ENCODE measurements at regions not wholly inside any gene's neighbourhood (a gene's known extent, or its start where the extent isn't known, plus 50 kb on each side); places are given as distances from the start of the nearest gene placed in this dataset.
"Not testable (repeated sequence)": the region's sequence is repeated elsewhere in the genome, so short reads cannot be mapped to it uniquely, and the experiment has no call there.

DNA sequence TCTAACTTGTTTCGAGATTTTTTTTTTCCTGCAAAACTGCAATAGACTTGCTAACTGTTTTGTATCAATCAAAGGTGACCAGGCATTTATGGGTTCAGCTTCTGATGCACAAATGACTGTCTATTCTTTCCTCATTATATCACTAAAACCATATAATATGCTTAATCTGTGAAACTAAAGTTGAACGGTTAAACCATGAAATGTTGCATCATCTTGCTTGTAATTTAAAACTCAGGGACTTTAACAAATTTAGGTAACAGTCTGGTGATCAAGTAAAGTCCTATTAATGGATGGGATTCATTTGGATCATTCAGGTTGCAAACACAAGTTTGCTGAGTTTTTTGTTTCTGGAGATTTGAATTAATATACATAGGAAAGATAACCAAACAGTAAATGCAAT lies 232.0 kb upstream of the LUZP2 start:
- TF ChIP-seq, protein P1, sequence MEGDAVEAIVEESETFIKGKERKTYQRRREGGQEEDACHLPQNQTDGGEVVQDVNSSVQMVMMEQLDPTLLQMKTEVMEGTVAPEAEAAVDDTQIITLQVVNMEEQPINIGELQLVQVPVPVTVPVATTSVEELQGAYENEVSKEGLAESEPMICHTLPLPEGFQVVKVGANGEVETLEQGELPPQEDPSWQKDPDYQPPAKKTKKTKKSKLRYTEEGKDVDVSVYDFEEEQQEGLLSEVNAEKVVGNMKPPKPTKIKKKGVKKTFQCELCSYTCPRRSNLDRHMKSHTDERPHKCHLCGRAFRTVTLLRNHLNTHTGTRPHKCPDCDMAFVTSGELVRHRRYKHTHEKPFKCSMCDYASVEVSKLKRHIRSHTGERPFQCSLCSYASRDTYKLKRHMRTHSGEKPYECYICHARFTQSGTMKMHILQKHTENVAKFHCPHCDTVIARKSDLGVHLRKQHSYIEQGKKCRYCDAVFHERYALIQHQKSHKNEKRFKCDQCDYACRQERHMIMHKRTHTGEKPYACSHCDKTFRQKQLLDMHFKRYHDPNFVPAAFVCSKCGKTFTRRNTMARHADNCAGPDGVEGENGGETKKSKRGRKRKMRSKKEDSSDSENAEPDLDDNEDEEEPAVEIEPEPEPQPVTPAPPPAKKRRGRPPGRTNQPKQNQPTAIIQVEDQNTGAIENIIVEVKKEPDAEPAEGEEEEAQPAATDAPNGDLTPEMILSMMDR (IDR thresholded peaks at IDR 0.05): no peak
- TF ChIP-seq POLR2A (IDR thresholded peaks at IDR 0.05): no peak
- 70 to 79% methylated on average over 2 of the region's 2 CpGs for WGBS, 2 donors
- no peak for DNase-seq (ENCODE audit: low spot score in 2 of 2)

DNA sequence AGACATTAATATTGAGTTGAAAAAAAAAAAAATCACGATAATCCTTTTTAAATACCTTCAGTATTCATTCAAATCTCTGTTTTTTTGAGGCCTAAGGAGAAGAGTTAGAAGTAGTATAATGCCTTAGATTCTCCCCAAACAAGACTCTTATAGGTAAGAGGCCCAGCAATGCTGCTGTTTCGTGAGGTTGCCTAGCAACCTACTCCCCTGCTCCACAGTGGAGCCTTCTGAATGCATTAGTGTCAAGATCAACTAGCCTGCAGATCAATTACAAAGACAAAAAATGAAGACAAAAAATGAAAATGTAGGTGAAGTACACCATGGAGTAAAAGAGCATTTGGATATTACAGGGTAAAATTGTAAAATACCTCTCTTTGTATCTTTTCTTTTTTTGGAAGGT lies 229.8 kb upstream of the LUZP2 start:
- no peak for TF ChIP-seq POLR2A (IDR thresholded peaks at IDR 0.05)
- TF ChIP-seq, protein P1 (IDR thresholded peaks at IDR 0.05): no peak
- no peak overlapping the region for H3K4me3 ChIP-seq (ENCODE audit: low read depth, poor library complexity, severe bottlenecking)
- 74 to 77% methylated on average over 2 of the region's 2 CpGs for WGBS, 2 donors
- intact Hi-C loops (cut with DNase I; ENCODE audit: low total_unique reads): no loop called here
- no peak for DNase-seq (ENCODE audit: low spot score in 2 of 2)

More for the DNA sequence above, 232.0 kb upstream of the LUZP2 start:
- H3K4me3 ChIP-seq (ENCODE audit: low read depth, poor library complexity, severe bottlenecking): no peak overlapping the region
- intact Hi-C loops (cut with DNase I; ENCODE audit: low total_unique reads): no loop called here

DNA sequence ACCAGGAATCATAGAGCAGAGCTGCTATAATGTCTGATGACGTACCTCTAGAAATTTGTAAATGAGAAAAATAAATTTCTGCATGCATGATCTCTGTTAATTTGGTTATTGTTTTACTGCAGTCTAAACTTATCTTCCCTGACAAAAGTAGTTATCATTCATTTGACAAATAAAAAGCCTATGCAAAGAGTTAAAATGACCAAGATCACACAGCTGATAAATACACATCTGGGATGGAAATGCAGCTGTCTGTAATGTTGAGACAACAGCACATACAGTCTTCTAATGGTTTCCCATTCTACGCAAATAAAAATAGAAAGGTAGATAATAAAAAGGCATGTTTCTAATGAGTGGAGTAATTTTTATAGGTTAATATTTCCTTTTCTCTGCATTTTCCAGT lies 225.1 kb upstream of the LUZP2 start:
- DNase-seq (ENCODE audit: low spot score in 2 of 2): no peak
- intact Hi-C loops (cut with DNase I; ENCODE audit: low total_unique reads): no loop called here
- 90 to 96% methylated on average over 2 of the region's 2 CpGs for WGBS, 2 donors
- TF ChIP-seq, protein P1 (IDR thresholded peaks at IDR 0.05): no peak
- TF ChIP-seq POLR2A (IDR thresholded peaks at IDR 0.05): no peak
- H3K4me3 ChIP-seq (ENCODE audit: low read depth, poor library complexity, severe bottlenecking): no peak overlapping the region

DNA sequence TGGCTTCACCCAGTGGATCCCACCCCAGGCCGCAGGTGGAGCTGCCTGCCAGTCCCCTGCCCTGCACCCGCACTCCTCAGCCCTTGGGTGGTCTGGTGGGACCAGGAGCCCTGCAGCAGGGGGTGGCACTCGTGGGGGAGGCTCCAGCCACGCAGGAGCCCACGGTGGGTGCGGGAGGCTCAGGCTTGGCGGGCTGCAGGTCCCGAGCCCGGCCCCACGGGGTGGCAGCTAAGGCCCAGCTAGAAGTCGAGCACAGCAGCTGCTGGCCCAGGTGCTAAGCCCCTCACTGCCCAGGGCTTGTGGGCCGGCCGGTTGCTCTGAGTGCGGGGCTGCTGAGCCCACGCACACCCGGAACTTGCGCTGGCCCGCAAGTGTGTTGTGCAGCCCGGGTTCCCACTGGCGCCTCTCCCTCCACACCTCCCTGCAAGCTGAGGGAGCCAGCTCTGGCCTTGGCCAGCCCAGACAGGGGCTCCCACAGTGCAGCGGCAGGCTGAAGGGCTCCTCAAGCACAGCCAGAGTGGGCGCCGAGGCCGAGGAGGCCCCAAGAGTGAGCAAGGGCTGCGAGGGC lies 222.6 kb upstream of the LUZP2 start:
- H3K4me3 ChIP-seq (ENCODE audit: low read depth, poor library complexity, severe bottlenecking); DNase-seq (ENCODE audit: low spot score in 2 of 2); intact Hi-C loops (cut with DNase I; ENCODE audit: low total_unique reads): not testable (repeated sequence)
- WGBS, 2 donors: 88 to 99% methylated on average over 8 of the region's 25 CpGs

DNA sequence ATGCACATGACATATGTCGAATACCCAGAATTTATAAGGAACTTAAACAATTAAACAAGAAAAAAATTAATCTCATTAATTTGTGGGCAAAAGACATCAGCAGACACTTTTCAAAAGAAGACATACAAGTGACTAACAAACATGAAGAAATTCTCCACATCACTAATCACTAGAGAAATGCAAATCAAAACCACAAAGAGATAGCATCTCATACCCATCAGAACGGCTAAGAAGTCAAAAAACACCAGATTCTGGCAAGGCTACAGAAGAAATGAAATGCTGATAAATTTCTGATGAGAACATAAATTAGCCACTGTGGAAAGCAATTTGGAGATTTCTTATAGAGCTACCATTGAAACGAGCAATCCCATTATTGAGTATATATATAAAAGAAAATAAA lies 210.6 kb upstream of the LUZP2 start:
- WGBS, 2 donors: 63 to 67% methylated on average over 3 of the region's 3 CpGs
- intact Hi-C loops (cut with DNase I; ENCODE audit: low total_unique reads): no loop called here
- no peak for DNase-seq (ENCODE audit: low spot score in 2 of 2)
- no peak overlapping the region for H3K4me3 ChIP-seq (ENCODE audit: low read depth, poor library complexity, severe bottlenecking)
- TF ChIP-seq POLR2A (IDR thresholded peaks at IDR 0.05): no peak
- TF ChIP-seq, protein P1 (IDR thresholded peaks at IDR 0.05): no peak

DNA sequence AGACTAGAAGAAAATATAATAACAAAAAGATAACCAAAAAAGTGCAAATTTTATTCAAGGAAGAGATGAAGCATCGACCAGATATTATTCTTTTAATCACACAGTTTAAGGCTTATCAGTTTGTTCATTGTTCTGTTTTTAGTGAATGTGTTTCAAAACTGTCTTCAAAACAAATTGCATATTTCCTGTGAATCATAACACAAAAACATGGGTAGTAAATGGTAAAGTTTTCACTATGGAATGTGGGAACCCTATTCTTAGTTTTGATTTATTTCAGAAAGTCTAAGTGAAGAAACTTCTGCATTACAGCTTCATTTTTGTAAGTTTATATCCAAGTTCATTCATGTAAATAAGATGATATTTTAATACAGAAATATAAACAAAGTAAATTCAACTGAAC lies 207.6 kb upstream of the LUZP2 start:
- TF ChIP-seq POLR2A (IDR thresholded peaks at IDR 0.05): no peak
- TF ChIP-seq, protein P1 (IDR thresholded peaks at IDR 0.05): no peak
- DNase-seq (ENCODE audit: low spot score in 2 of 2): no peak
- H3K4me3 ChIP-seq (ENCODE audit: low read depth, poor library complexity, severe bottlenecking): no peak overlapping the region
- intact Hi-C loops (cut with DNase I; ENCODE audit: low total_unique reads): no loop called here
- WGBS, 2 donors: 64 to 83% methylated on average over 1 of the region's 1 CpG
